ENCODE measurements at regions not wholly inside any gene's neighbourhood (a gene's known extent, or its start where the extent isn't known, plus 50 kb on each side); places are given as distances from the start of the nearest gene placed in this dataset.

DNA sequence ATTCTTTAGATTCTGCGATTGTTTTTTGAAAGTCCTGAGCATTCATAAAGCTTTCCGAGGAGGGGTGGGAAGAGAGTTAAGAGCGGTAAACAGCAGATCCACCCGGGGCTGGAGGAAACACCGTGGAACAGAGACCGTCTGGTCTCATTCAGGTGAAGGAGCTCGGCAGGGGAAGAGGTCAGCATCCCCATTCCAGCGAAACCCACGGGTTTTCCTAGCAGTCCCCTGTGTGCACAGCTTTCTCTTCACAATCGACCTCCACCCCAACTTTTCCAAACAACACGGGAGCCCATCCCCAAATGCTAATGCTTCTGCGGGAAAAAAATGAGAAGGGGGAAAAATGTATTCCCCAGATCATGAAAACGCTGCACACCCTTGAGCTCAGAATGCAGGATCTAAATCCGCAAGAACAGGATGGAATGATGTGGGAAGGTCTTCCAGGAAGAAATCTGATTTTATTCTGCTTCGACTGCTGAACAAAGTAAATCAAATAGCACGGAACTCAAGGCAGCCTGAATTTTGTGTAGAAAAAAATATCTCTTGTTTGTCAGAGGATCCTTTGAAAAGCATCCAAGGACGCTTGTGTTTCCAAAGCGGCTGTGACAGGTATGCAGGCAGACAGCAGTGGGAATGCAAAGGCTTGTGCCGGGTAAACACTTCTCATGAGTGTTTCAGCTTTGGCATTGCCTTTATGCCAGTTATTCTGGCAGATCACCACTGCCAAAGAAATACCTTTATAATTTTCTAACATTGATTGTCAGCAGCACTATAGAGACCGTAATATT is 128.8 kb downstream of the NDUFA12 start:
- intact Hi-C loops (cut with DNase I), result loop anchor here (5.0 to 10.0 kb wide), 3 partner anchors 42 to 330 kb away; no protein-coding TSS in a partner anchor
- WGBS, 2 donors, result 12 to 28% methylated on average over 20 of the region's 20 CpGs
- peak overlapping the region in 1 of 4 donors; percentile 64 for H3K27ac ChIP-seq
- no peaks in the 10 kb centered on the region for H3K36me3 ChIP-seq
- TF ChIP-seq POLR2AphosphoS5 (IDR thresholded peaks at IDR 0.05) (no peak), EP300 (IDR thresholded peaks at IDR 0.05) (no peak), POLR2A (IDR thresholded peaks at IDR 0.05) (no peak)
- TF ChIP-seq, protein P1, sequence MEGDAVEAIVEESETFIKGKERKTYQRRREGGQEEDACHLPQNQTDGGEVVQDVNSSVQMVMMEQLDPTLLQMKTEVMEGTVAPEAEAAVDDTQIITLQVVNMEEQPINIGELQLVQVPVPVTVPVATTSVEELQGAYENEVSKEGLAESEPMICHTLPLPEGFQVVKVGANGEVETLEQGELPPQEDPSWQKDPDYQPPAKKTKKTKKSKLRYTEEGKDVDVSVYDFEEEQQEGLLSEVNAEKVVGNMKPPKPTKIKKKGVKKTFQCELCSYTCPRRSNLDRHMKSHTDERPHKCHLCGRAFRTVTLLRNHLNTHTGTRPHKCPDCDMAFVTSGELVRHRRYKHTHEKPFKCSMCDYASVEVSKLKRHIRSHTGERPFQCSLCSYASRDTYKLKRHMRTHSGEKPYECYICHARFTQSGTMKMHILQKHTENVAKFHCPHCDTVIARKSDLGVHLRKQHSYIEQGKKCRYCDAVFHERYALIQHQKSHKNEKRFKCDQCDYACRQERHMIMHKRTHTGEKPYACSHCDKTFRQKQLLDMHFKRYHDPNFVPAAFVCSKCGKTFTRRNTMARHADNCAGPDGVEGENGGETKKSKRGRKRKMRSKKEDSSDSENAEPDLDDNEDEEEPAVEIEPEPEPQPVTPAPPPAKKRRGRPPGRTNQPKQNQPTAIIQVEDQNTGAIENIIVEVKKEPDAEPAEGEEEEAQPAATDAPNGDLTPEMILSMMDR (IDR thresholded peaks at IDR 0.05), result no peak
- H3K27me3 ChIP-seq, result peaks cover 7 to 38% (median 29%) of the 10 kb centered on the region in 3 donors
- H3K4me1 ChIP-seq, result peaks cover 0 to 28% (median 24%) of the 10 kb centered on the region in 4 donors
- peak overlapping the region in 3 of 4 donors; percentile 48 to 64 (median 63) for H3K4me3 ChIP-seq
- DNase-seq, result no peak
- H3K9me3 ChIP-seq, result no peaks in the 10 kb centered on the region

DNA sequence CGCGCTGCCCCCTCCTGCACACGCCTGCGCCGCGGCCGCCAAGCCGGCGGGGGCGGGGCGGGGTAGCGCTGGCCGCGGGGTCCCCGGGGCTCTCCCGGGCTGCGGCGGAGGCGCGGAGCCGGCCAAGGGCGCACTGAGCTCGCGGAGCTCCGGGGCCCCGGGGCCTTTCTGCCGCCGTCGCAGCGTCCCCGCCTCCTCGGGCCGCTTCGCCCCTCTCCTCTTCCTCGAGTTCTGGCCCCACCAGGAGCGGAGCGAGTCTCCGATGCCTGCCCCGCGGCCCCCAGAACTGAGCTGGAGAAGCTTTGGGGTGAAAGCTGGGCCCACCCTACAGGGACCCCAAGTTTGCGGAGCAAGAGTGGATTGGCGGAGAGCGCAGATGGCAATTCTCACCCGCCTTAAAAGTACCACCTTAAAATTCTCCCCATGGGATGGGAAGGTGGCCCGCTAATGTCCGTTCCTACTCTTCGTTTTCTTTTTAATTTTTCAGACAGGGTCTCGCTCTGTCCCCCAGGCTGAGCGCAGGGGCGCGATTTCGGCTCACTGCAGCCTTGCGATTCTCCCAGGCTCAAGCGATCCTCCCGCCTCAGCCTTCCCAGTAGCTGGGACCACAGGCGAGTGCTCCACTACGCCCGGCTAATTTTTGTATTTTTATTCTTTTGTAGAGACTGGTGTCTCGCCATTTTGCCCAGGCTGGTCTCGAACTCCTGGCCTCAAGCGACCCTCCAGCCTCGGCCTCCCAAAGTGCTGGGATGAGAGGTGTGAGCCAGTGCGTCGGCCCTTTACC is 129.6 kb downstream of the NDUFA12 start:
- no peak for DNase-seq
- intact Hi-C loops (cut with DNase I), result loop anchor here (5.0 to 10.0 kb wide), 3 partner anchors 42 to 329 kb away; no protein-coding TSS in a partner anchor
- whole genome bisulfite sequencing, 2 donors, result 5 to 7% methylated on average over 64 of the region's 64 CpGs
- Histone ChIP-seq H3K27me3 (peaks cover 7 to 38% (median 36%) of the 10 kb centered on the region in 3 donors), H3K4me3 (peak overlapping the region; percentile 46 to 64 (median 56)), H3K27ac (peak overlapping the region in 1 of 4 donors; percentile 64), H3K36me3 (no peaks in the 10 kb centered on the region), H3K4me1 (peaks cover 0 to 28% (median 24%) of the 10 kb centered on the region in 4 donors), H3K9me3 (no peaks in the 10 kb centered on the region)
- TF ChIP-seq, protein P1 (IDR thresholded peaks at IDR 0.05), result no peak
- TF ChIP-seq EP300 (IDR thresholded peaks at IDR 0.05), result no peak
- no peak for TF ChIP-seq POLR2A (IDR thresholded peaks at IDR 0.05)
- TF ChIP-seq POLR2AphosphoS5 (IDR thresholded peaks at IDR 0.05), result no peak

DNA sequence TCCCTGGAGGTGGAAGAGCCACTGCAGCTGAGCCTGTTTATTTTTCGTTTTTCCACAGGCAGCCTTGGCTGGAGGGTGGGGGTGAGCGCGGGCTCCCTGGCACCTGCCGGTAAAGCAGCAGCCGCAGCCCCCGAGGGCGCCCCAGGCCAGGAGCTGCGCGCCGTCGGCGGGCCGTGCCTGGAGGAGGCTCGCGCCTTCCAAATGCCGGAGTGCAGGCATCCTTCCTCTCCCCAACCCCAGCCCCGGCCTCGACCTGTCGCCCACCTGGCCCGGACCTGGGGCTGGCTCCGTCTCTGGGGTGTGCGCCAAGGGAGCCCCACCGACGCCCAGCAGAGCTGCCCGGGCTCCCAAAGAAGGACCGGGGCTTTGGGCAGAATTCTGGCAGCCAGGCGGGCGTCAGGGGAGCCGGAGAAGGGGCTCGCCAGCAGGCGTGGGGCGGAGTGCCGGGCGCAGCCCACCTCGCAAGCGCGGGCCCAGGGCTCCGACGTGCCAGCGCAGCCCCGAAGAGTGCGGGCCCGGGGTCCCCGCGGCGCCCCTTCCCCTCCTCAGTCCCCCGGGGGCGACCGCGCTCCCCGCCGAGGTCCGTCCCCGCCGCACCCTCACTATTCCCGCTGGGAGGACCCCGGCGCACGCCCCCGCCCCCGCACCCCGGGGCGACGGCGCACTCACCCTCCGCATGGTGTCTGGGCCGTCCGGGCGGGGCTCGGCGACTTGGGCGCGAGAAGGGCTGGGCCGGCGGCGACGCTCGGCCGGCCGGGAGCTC is 130.3 kb downstream of the NDUFA12 start:
- intact Hi-C loops (cut with DNase I), result loop anchor here (5.0 to 10.0 kb wide), 3 partner anchors 41 to 328 kb away; no protein-coding TSS in a partner anchor
- TF ChIP-seq, protein P1 (IDR thresholded peaks at IDR 0.05), result no peak
- no peak for TF ChIP-seq POLR2A (IDR thresholded peaks at IDR 0.05)
- no peak for TF ChIP-seq EP300 (IDR thresholded peaks at IDR 0.05)
- TF ChIP-seq POLR2AphosphoS5 (IDR thresholded peaks at IDR 0.05), result no peak
- H3K27me3 ChIP-seq, result peaks cover 7 to 38% (median 37%) of the 10 kb centered on the region in 3 donors
- DNase-seq, result no peak
- H3K4me3 ChIP-seq, result peak overlapping the region; percentile 40 to 64 (median 54)
- peak overlapping the region in 3 of 4 donors; percentile 17 to 71 (median 27) for H3K27ac ChIP-seq
- H3K9me3 ChIP-seq, result no peaks in the 10 kb centered on the region
- WGBS, 2 donors, result 2% methylated on average over 80 of the region's 80 CpGs
- H3K4me1 ChIP-seq, result peaks cover 0 to 28% (median 24%) of the 10 kb centered on the region in 4 donors
- H3K36me3 ChIP-seq, result no peaks in the 10 kb centered on the region

DNA sequence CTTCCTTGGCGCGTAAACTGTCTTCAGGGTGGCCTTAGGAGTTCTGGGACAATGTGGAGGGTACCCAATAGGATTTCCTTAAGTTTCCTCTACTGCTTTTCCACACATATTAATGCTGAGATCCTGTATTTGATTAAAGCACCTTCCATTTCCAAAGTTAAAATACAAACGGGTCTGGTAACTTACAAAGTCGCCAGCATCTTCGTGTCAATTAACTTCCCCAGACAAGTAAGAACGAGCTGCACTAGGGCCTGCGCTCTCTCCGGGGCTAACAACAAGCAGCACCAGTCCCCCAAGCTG is 130.9 kb downstream of the NDUFA12 start:
- Histone ChIP-seq H3K36me3 (no peaks in the 10 kb centered on the region), H3K4me3 (peak overlapping the region; percentile 40 to 64 (median 54)), H3K9me3 (no peaks in the 10 kb centered on the region), H3K4me1 (peaks cover 0 to 28% (median 24%) of the 10 kb centered on the region in 4 donors), H3K27me3 (peaks cover 7 to 38% (median 37%) of the 10 kb centered on the region in 3 donors), H3K27ac (peak overlapping the region in 1 of 4 donors; percentile 71)
- intact Hi-C loops (cut with DNase I), result loop anchor here (5.0 to 10.0 kb wide), 3 partner anchors 40 to 328 kb away; no protein-coding TSS in a partner anchor
- WGBS, 2 donors, result 25 to 32% methylated on average over 8 of the region's 8 CpGs
- TF ChIP-seq POLR2A (IDR thresholded peaks at IDR 0.05) (no peak), POLR2AphosphoS5 (IDR thresholded peaks at IDR 0.05) (no peak), EP300 (IDR thresholded peaks at IDR 0.05) (no peak)
- TF ChIP-seq, protein P1 (IDR thresholded peaks at IDR 0.05), result no peak
- no peak for DNase-seq
